K562 (cell line): ENCODE measurements at regions not wholly inside any gene's neighbourhood (a gene's known extent, or its start where the extent isn't known, plus 50 kb on each side); places are given as distances from the start of the nearest gene placed in this dataset.

Experiments used
- ATAC-seq: fragments of 200-7000 bp; cut with Tn5 transposase; 3 replicates; pipeline ENCODE4 v1.9.1; 2020; ENCODE audit warnings: moderate library complexity
- BruUV-seq: library from RNA; stranded (reverse); fragments of 400-500 nt; replicated peaks from 2 replicates; lab custom pipeline; 2021; lab: Mats Ljungman, UMichigan
- CTCF ChIA-PET: fragments of 300-600 bp; formaldehyde crosslinking; extraction: SDS; loops from one replicate; lab custom pipeline; 2021; ENCODE audit warnings: low intra/inter-chr PET ratio; lab: Yijun Ruan, JAX
- POLR2A ChIA-PET: fragments of 300-600, 350-650 bp; sonication (Branson Sonifier 250); formaldehyde crosslinking; extraction: SDS; loops from one replicate; lab custom pipeline; 2021; ENCODE audit warnings: antibody characterized with exemption, inconsistent platforms; lab: Yijun Ruan, JAX
- DNase-seq, 4 experiments: peaks; one replicate each; pipeline versions ENCODE4 v3.0.0 to v3.0.0-alpha.2; 2011 to 2018; ENCODE audit warnings: low spot score in 3 of 4, mixed read lengths in 3 of 4; ENCODE audit errors: extremely low read depth in 1 of 4
- FAIRE-seq: peaks from 2 replicates; lab custom pipeline; 2011; peaks lifted over from hg19 to GRCh38; lab: Jason Lieb, UNC
- H2AFZ ChIP-seq: 2 replicates; pipeline ENCODE4 v1.6.0; 2011; ENCODE audit warnings: low read depth, low read length, control low read depth, inconsistent platforms
- H3K27ac ChIP-seq: fragments of 200-600 bp; 3 replicates; pipeline ENCODE4 v1.8.0; 2011; ENCODE audit warnings: low read depth, mild to moderate bottlenecking, control low read depth, inconsistent platforms, low read length, moderate library complexity, mixed read lengths; ENCODE audit errors: extremely low read depth
- H3K27me3 ChIP-seq, 2 experiments: fragments of 300-600 bp in 1 of 2; 2 replicates in 1 of 2; 3 replicates in 1 of 2; pipeline versions ENCODE4 v1.6.0 to v1.8.0; 2011; ENCODE audit warnings: inconsistent platforms in 2 of 2, low read length in 2 of 2, mild to moderate bottlenecking in 1 of 2, mixed read lengths in 1 of 2, moderate library complexity in 1 of 2; ENCODE audit not compliant: control insufficient read depth in 2 of 2, insufficient read depth in 2 of 2
- H3K36me3 ChIP-seq: fragments of 300-600 bp; 3 replicates; pipeline ENCODE4 v1.8.0; 2011; ENCODE audit warnings: mild to moderate bottlenecking, low read length, inconsistent platforms; ENCODE audit not compliant: control insufficient read depth, insufficient read depth
- H3K4me1 ChIP-seq, 2 experiments: fragments of 200-600 bp in 1 of 2; replicated peaks in 1 of 2; 2 replicates in 1 of 2; 3 replicates in 1 of 2; pipeline versions ENCODE4 v1.5.1 to v1.8.0; 2011; ENCODE audit warnings: inconsistent platforms in 2 of 2, low read length in 2 of 2, mild to moderate bottlenecking in 1 of 2, mixed read lengths in 1 of 2, moderate library complexity in 1 of 2; ENCODE audit not compliant: control insufficient read depth in 2 of 2, insufficient read depth in 2 of 2
- H3K4me2 ChIP-seq: 2 replicates; pipeline ENCODE4 v1.6.1; 2011; ENCODE audit warnings: low read length, control low read depth, inconsistent platforms, mixed read lengths; ENCODE audit not compliant: insufficient read depth
- H3K4me3 ChIP-seq: fragments of 200-600 bp; sonication (generic), shearing (Covaris generic); 2 replicates; pipeline ENCODE4 v1.5.1; 2016; ENCODE audit warnings: control low read depth, inconsistent platforms
- H3K79me2 ChIP-seq: fragments of 200-600 bp; 3 replicates; pipeline ENCODE4 v1.8.0; 2011; ENCODE audit warnings: low read length, inconsistent platforms; ENCODE audit not compliant: control insufficient read depth, insufficient read depth
- H3K9ac ChIP-seq, 2 experiments: 2 replicates each; pipeline versions ENCODE4 v1.6.0 to v1.6.1; 2011; ENCODE audit warnings: low read depth in 2 of 2, low read length in 2 of 2, control low read depth in 1 of 2, inconsistent platforms in 1 of 2, mild to moderate bottlenecking in 1 of 2, mixed read lengths in 1 of 2; ENCODE audit not compliant: insufficient read depth in 1 of 2
- H3K9me1 ChIP-seq: one replicate; pipeline ENCODE4 v1.6.0; 2011; ENCODE audit warnings: inconsistent platforms, mild to moderate bottlenecking, low read length, moderate library complexity; ENCODE audit not compliant: control insufficient read depth, insufficient read depth
- H3K9me3 ChIP-seq: replicated peaks from 2 replicates; pipeline ENCODE4 v1.5.1; 2011; ENCODE audit warnings: low read depth, low read length, inconsistent platforms; ENCODE audit not compliant: control insufficient read depth, insufficient read depth
- H4K20me1 ChIP-seq: replicated peaks from 2 replicates; pipeline ENCODE4 v1.6.1; 2011; ENCODE audit warnings: low read length, inconsistent platforms, mixed read lengths; ENCODE audit not compliant: control insufficient read depth, insufficient read depth
- ARNT ChIP-seq, 2 experiments: fragments of 450-650 bp; IDR thresholded peaks; 2 replicates each; pipeline ENCODE4 v1.6.1; 2016; ENCODE audit warnings: mild to moderate bottlenecking in 1 of 2
- EZH2 ChIP-seq: IDR thresholded peaks from 2 replicates; pipeline ENCODE4 v1.6.1; 2012; ENCODE audit warnings: low read depth, mild to moderate bottlenecking, inconsistent platforms, low read length, borderline replicate concordance
- GABPB2 ChIP-seq: fragments of 250-450 bp; sonication (Bioruptor Pico); conservative IDR thresholded peaks from 2 replicates; pipeline ENCODE4 v1.5.1; 2021; ENCODE audit warnings: mild to moderate bottlenecking
- HOXB6 ChIP-seq: fragments of 250-450 bp; sonication (Bioruptor Pico); IDR thresholded peaks from 2 replicates; pipeline ENCODE4 v1.5.1; 2022; ENCODE audit warnings: mild to moderate bottlenecking, borderline replicate concordance
- NFXL1 ChIP-seq: fragments of 450-650 bp; formaldehyde crosslinking; IDR thresholded peaks from 2 replicates; pipeline ENCODE4 v1.4.0; 2021; ENCODE audit warnings: mild to moderate bottlenecking
- PHTF2 ChIP-seq: fragments of 250-450 bp; sonication (Bioruptor Pico); IDR thresholded peaks from 2 replicates; pipeline ENCODE4 v1.5.0; 2021; ENCODE audit warnings: mild to moderate bottlenecking
- POLR2H ChIP-seq: IDR thresholded peaks from 2 replicates; pipeline ENCODE4 v1.6.1; 2016; ENCODE audit warnings: missing genetic modification characterization, low read depth, mild to moderate bottlenecking, control low read depth, missing compliant biosample characterization, moderate library complexity
- POU5F1 ChIP-seq: fragments of 150-350 bp; IDR thresholded peaks from 2 replicates; pipeline ENCODE4 v1.6.1; 2014; ENCODE audit warnings: borderline replicate concordance, low read length, low read depth, mild to moderate bottlenecking; ENCODE audit not compliant: partially characterized antibody
- SMAD2 ChIP-seq: fragments of 150-350 bp; IDR thresholded peaks from 2 replicates; pipeline ENCODE4 v1.6.1; 2014; ENCODE audit warnings: low read depth, mild to moderate bottlenecking, low read length
- TSC22D4 ChIP-seq: fragments of 450-650 bp; IDR thresholded peaks from 2 replicates; pipeline ENCODE4 v1.6.1; 2016; ENCODE audit warnings: missing genetic modification characterization, missing biosample characterization, control low read depth
- XRCC4 ChIP-seq: IDR thresholded peaks from one replicate; pipeline ENCODE4 v1.6.1; 2011; ENCODE audit not compliant: insufficient read depth, insufficient read length; ENCODE audit errors: extremely low read depth
- WGBS: fragments of 100-300 bp; shearing (Covaris generic); methylation state at CpG from one replicate; pipeline ENCODE4 v1.1.6; 2016; ENCODE audit warnings: low coverage, mixed read lengths; ENCODE audit not compliant: insufficient coverage; ENCODE audit errors: missing lambda C conversion rate; 5-methylcytosine and 5-hydroxymethylcytosine counted together
- in situ Hi-C: fragments of 300-500 bp; cut with MboI; formaldehyde crosslinking; loops from 4 replicates; pipeline ENCODE4 v1.15.0; 2018; ENCODE audit warnings: inconsistent platforms, mixed read lengths
- intact Hi-C: fragments of 100-400 bp; cut with micrococcal nuclease; formaldehyde crosslinking; loops from 2 replicates; pipeline ENCODE4 v1.14.2; 2022
- TF ChIP-seq, protein P1 (sequence below): IDR thresholded peaks from 2 replicates; pipeline ENCODE4 v1.6.1; 2014; ENCODE audit warnings: antibody characterized with exemption
- TF ChIP-seq, protein P2 (sequence below), 2 experiments: fragments of 250-450 bp in 1 of 2; fragments of 450-650 bp in 1 of 2; sonication (Bioruptor Pico) in 1 of 2; IDR thresholded peaks; 2 replicates each; pipeline versions ENCODE4 v1.6.1 to v1.8.0; 2016 to 2021; ENCODE audit warnings: mild to moderate bottlenecking in 2 of 2, moderate library complexity in 2 of 2, missing compliant biosample characterization in 1 of 2, missing genetic modification characterization in 1 of 2
- TF ChIP-seq, protein P3 (sequence below), 2 experiments: fragments of 200-800 bp in 1 of 2; sonication (Bioruptor generic) in 1 of 2; sonication (generic) in 1 of 2; formaldehyde crosslinking in 1 of 2; IDR thresholded peaks in 1 of 2; conservative IDR thresholded peaks in 1 of 2; 2 replicates each; pipeline versions ENCODE4 v1.5.0 to v1.6.1; 2016 to 2020; ENCODE audit warnings: missing compliant biosample characterization in 1 of 2, missing genetic modification characterization in 1 of 2, missing genetic modification reagents in 1 of 2

- Histone ChIP-seq H3K4me1 (no peaks in the 10 kb centered on the region), H3K27me3 (no peaks in the 10 kb centered on the region), H3K9me3 (peaks cover 3% of the 10 kb centered on the region; the same call in 1 of the 2 replicates), H3K79me2 (no peaks in the 10 kb centered on the region), H2AFZ (no peak overlapping the region), H3K4me3 (no peak overlapping the region), H3K4me2 (no peak overlapping the region), H3K36me3 (no peaks in the 10 kb centered on the region), H3K27ac (no peak overlapping the region), H3K9me1 (no peaks in the 10 kb centered on the region), H3K9ac (no peak overlapping the region), H4K20me1 (no peaks in the 10 kb centered on the region)
- POLR2A ChIA-PET = interaction anchor here (0.6 kb wide), 1 partner anchor 11 kb away, joined by 5 read pairs; no protein-coding TSS in a partner anchor
- CTCF ChIA-PET = interaction anchor here (0.5 kb wide), 1 partner anchor 94 kb away, joined by 3 read pairs; no protein-coding TSS in a partner anchor
- intact Hi-C loops = no loop called here
- FAIRE-seq = no peak
- 0% methylated on average over 2 of the region's 2 CpGs for WGBS
- BruUV-seq = no TSS peak
- in situ Hi-C loops = no loop called here
- DNase-seq = no peak
- no peak for ATAC-seq
- TF ChIP-seq GABPB2 = no peak
- no peak for TF ChIP-seq HOXB6
- TF ChIP-seq NFXL1 (CRISPR knock-in tag) = no peak
- no peak for TF ChIP-seq PHTF2 (CRISPR knock-in tag)
- no peak for TF ChIP-seq SMAD2
- TF ChIP-seq, protein P1, sequence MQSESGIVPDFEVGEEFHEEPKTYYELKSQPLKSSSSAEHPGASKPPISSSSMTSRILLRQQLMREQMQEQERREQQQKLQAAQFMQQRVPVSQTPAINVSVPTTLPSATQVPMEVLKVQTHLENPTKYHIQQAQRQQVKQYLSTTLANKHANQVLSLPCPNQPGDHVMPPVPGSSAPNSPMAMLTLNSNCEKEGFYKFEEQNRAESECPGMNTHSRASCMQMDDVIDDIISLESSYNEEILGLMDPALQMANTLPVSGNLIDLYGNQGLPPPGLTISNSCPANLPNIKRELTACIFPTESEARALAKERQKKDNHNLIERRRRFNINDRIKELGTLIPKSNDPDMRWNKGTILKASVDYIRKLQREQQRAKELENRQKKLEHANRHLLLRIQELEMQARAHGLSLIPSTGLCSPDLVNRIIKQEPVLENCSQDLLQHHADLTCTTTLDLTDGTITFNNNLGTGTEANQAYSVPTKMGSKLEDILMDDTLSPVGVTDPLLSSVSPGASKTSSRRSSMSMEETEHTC = no peak
- no peak for TF ChIP-seq TSC22D4 (tag)
- TF ChIP-seq XRCC4 = no peak
- TF ChIP-seq EZH2 = no peak
- TF ChIP-seq, protein P2, sequence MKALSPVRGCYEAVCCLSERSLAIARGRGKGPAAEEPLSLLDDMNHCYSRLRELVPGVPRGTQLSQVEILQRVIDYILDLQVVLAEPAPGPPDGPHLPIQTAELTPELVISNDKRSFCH (CRISPR knock-in tag; IDR thresholded peaks at IDR 0.05) = no peak
- TF ChIP-seq, protein P2 (tag; IDR thresholded peaks at IDR 0.05) = no peak
- TF ChIP-seq, protein P3, sequence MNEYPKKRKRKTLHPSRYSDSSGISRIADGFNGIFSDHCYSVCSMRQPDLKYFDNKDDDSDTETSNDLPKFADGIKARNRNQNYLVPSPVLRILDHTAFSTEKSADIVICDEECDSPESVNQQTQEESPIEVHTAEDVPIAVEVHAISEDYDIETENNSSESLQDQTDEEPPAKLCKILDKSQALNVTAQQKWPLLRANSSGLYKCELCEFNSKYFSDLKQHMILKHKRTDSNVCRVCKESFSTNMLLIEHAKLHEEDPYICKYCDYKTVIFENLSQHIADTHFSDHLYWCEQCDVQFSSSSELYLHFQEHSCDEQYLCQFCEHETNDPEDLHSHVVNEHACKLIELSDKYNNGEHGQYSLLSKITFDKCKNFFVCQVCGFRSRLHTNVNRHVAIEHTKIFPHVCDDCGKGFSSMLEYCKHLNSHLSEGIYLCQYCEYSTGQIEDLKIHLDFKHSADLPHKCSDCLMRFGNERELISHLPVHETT (CRISPR knock-in tag; conservative IDR thresholded peaks at IDR 0.05 in 1 of 2, IDR thresholded peaks at IDR 0.05 in 1 of 2) = no peak
- TF ChIP-seq POU5F1 = no peak
- no peak for TF ChIP-seq ARNT (IDR thresholded peaks at IDR 0.05)
- no peak for TF ChIP-seq POLR2H (tag)
Observed at GRCh38 chr4:58192217-58192616, 1082.0 kb upstream of the IGFBP7 start.
